DND-41 (cell line): ENCODE measurements at regions not wholly inside any gene's neighbourhood (a gene's known extent, or its start where the extent isn't known, plus 50 kb on each side); places are given as distances from the start of the nearest gene placed in this dataset.

Experiments used
- ATAC-seq: fragments of 200-7000 bp; cut with Tn5 transposase; 3 replicates; pipeline ENCODE4 v1.9.1; 2021; ENCODE audit warnings: low read depth; ENCODE audit not compliant: insufficient read depth
- DNase-seq: peaks from one replicate; pipeline ENCODE4 v3.0.0-alpha.2; 2020
- H2AFZ ChIP-seq: 2 replicates; pipeline ENCODE4 v1.6.0; 2012; ENCODE audit warnings: low read depth, low read length
- H3K27ac ChIP-seq: 2 replicates; pipeline ENCODE4 v1.5.1; 2012; ENCODE audit warnings: low read length, inconsistent platforms
- H3K27me3 ChIP-seq: fragments of 200-600 bp; sonication (generic); 2 replicates; pipeline ENCODE4 v1.6.0; 2012; ENCODE audit warnings: low read length, mild to moderate bottlenecking, inconsistent platforms; ENCODE audit not compliant: insufficient read depth, poor library complexity
- H3K36me3 ChIP-seq: 2 replicates; pipeline ENCODE4 v1.5.1; 2012; ENCODE audit warnings: low read length, inconsistent platforms; ENCODE audit not compliant: insufficient read depth
- H3K4me1 ChIP-seq: 2 replicates; pipeline ENCODE4 v1.5.1; 2012; ENCODE audit warnings: mild to moderate bottlenecking, low read length; ENCODE audit not compliant: insufficient read depth
- H3K4me2 ChIP-seq: 2 replicates; pipeline ENCODE4 v1.6.0; 2012; ENCODE audit warnings: mild to moderate bottlenecking, moderate library complexity, low read length, inconsistent platforms; ENCODE audit not compliant: insufficient read depth
- H3K4me3 ChIP-seq, 2 experiments: fragments of 200-600 bp in 1 of 2; shearing (Covaris generic) in 1 of 2; 2 replicates each; pipeline ENCODE4 v1.5.1; 2012 to 2016; ENCODE audit warnings: inconsistent platforms in 2 of 2, low read length in 2 of 2, mild to moderate bottlenecking in 2 of 2, low read depth in 1 of 2, moderate library complexity in 1 of 2
- H3K79me2 ChIP-seq: 2 replicates; pipeline ENCODE4 v1.6.0; 2012; ENCODE audit warnings: low read length, inconsistent platforms; ENCODE audit not compliant: insufficient read depth
- H3K9ac ChIP-seq: 2 replicates; pipeline ENCODE4 v1.6.0; 2012; ENCODE audit warnings: low read depth, mild to moderate bottlenecking, inconsistent platforms, low read length, moderate library complexity
- H3K9me3 ChIP-seq: 2 replicates; pipeline ENCODE4 v1.5.1; 2012; ENCODE audit warnings: low read length, moderate library complexity, mild to moderate bottlenecking, inconsistent platforms; ENCODE audit not compliant: insufficient read depth, severe bottlenecking
- H4K20me1 ChIP-seq: 2 replicates; pipeline ENCODE4 v1.6.0; 2012; ENCODE audit warnings: low read length; ENCODE audit not compliant: insufficient read depth
- EZH2 ChIP-seq: IDR thresholded peaks from 3 replicates; pipeline ENCODE4 v1.6.1; 2012; ENCODE audit warnings: borderline replicate concordance, low read depth, mild to moderate bottlenecking, moderate library complexity, low read length, inconsistent platforms; ENCODE audit not compliant: severe bottlenecking
- TF ChIP-seq, protein P1 (sequence below): IDR thresholded peaks from 2 replicates; pipeline ENCODE4 v1.5.1; 2012; ENCODE audit warnings: borderline replicate concordance, low read length, moderate library complexity, mild to moderate bottlenecking; ENCODE audit not compliant: poor library complexity, severe bottlenecking; ENCODE audit errors: extremely low read depth

DNA sequence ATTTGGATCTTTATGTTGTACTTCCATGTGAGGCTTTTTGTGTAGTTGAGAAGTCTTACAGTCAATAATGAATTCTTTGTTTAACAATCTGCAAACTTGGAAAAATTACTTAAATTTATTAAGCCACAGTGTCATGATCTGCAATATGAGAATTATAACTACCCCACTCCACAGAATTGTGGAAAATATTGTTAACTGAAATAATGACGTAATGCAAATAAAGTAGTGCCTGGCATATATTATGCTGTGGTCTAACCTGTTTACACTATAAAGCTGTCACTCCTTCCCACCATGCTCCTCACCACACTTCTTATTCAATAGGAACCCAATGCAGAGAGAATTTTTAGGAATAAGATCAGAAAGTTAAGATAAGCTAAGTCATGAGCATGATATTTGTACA is 632.1 kb upstream of the GALNTL6 start:
- TF ChIP-seq, protein P1, sequence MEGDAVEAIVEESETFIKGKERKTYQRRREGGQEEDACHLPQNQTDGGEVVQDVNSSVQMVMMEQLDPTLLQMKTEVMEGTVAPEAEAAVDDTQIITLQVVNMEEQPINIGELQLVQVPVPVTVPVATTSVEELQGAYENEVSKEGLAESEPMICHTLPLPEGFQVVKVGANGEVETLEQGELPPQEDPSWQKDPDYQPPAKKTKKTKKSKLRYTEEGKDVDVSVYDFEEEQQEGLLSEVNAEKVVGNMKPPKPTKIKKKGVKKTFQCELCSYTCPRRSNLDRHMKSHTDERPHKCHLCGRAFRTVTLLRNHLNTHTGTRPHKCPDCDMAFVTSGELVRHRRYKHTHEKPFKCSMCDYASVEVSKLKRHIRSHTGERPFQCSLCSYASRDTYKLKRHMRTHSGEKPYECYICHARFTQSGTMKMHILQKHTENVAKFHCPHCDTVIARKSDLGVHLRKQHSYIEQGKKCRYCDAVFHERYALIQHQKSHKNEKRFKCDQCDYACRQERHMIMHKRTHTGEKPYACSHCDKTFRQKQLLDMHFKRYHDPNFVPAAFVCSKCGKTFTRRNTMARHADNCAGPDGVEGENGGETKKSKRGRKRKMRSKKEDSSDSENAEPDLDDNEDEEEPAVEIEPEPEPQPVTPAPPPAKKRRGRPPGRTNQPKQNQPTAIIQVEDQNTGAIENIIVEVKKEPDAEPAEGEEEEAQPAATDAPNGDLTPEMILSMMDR: no peak
- TF ChIP-seq EZH2: no peak
- no peaks in the 10 kb centered on the region for H3K27me3 ChIP-seq
- no peaks in the 10 kb centered on the region for H4K20me1 ChIP-seq
- no peak overlapping the region for H2AFZ ChIP-seq
- H3K4me1 ChIP-seq: no peaks in the 10 kb centered on the region
- H3K36me3 ChIP-seq: no peaks in the 10 kb centered on the region
- no peak for ATAC-seq
- H3K4me3 ChIP-seq: no peak overlapping the region
- no peaks in the 10 kb centered on the region for H3K79me2 ChIP-seq
- no peak overlapping the region for H3K9ac ChIP-seq
- H3K4me2 ChIP-seq: no peak overlapping the region
- DNase-seq: no peak
- no peaks in the 10 kb centered on the region for H3K9me3 ChIP-seq
- H3K27ac ChIP-seq: no peak overlapping the region

DNA sequence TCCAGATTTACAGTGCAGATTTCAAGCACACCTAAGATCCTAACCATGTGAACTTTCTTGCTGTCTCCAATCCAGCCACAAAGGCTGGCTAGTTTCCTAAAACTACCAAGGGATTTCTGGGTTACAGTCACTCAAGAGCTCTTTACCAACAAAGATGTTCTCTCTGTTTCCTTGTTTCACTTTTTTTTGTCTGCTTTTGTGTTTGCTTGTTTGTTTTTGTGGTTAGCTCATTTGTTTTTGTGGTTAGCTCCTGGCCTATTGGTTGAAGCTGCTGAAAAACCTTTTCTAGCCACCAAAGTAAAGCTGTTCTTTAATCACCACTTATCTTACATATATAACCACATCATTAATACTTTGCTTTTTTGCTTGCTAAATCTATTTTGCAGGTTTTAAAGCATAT is 642.5 kb upstream of the GALNTL6 start:
- no peaks in the 10 kb centered on the region for H4K20me1 ChIP-seq
- H3K27ac ChIP-seq: no peak overlapping the region
- no peak overlapping the region for H3K4me3 ChIP-seq
- H3K79me2 ChIP-seq: no peaks in the 10 kb centered on the region
- H2AFZ ChIP-seq: no peak overlapping the region
- ATAC-seq (no peak), DNase-seq (no peak)
- H3K9ac ChIP-seq: no peak overlapping the region
- no peaks in the 10 kb centered on the region for H3K4me1 ChIP-seq
- TF ChIP-seq, protein P1: no peak
- no peak for TF ChIP-seq EZH2
- no peaks in the 10 kb centered on the region for H3K9me3 ChIP-seq
- no peaks in the 10 kb centered on the region for H3K36me3 ChIP-seq
- H3K27me3 ChIP-seq: no peaks in the 10 kb centered on the region
- no peak overlapping the region for H3K4me2 ChIP-seq

DNA sequence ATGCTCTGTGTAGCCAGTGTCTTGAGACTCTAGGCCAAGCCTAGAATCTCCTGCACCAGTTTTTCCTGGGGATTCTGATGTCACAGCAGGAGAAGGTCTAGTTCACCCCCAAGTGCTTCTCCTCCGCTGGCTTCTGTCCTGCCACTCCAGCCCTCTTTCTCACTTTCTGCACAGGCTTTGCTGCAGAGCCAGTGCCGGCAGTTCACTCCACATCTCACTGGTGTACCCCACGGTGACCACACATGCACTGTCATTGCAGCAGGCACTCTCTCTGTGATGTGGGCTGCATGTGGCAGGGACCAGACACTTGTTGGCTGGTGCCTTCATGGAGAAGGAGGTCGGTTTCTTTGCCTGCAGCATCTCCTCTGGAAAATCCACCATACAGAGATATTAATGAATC is 643.8 kb upstream of the GALNTL6 start:
- ATAC-seq: no peak
- no peak overlapping the region for H3K9ac ChIP-seq
- H3K4me1 ChIP-seq: no peaks in the 10 kb centered on the region
- no peak overlapping the region for H3K27ac ChIP-seq
- H3K4me3 ChIP-seq: no peak overlapping the region
- no peak for DNase-seq
- no peak overlapping the region for H2AFZ ChIP-seq
- no peaks in the 10 kb centered on the region for H4K20me1 ChIP-seq
- H3K27me3 ChIP-seq: no peaks in the 10 kb centered on the region
- H3K4me2 ChIP-seq: no peak overlapping the region
- H3K79me2 ChIP-seq: no peaks in the 10 kb centered on the region
- no peaks in the 10 kb centered on the region for H3K9me3 ChIP-seq
- TF ChIP-seq, protein P1: no peak
- no peak for TF ChIP-seq EZH2
- H3K36me3 ChIP-seq: no peaks in the 10 kb centered on the region

DNA sequence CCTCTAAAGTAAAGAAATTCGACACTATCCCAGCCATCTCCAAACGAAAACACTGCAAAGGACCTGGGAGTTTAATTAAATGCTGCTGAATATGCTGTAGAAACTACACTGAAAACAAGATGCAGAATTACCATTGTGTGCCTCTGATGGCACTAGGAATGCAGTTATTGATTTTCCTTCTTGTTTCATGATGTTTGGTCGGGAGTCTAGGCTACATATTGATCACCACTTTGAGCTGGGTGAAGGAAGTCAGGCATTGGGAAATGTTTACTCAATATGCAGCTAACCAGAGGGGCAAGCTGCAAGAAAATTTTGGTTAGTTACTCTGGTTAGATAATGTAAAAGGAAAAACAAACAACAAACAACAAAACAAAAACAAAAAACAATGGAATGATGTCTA is 650.7 kb upstream of the GALNTL6 start:
- Histone ChIP-seq H3K27ac (no peak overlapping the region), H3K4me3 (no peak overlapping the region), H3K4me1 (no peaks in the 10 kb centered on the region), H3K9ac (no peak overlapping the region), H3K4me2 (no peak overlapping the region), H2AFZ (no peak overlapping the region), H3K36me3 (no peaks in the 10 kb centered on the region), H4K20me1 (no peaks in the 10 kb centered on the region), H3K9me3 (no peaks in the 10 kb centered on the region), H3K79me2 (no peaks in the 10 kb centered on the region), H3K27me3 (no peaks in the 10 kb centered on the region)
- ATAC-seq: no peak
- DNase-seq: no peak
- no peak for TF ChIP-seq EZH2
- TF ChIP-seq, protein P1: no peak
